ENCODE measurements at regions not wholly inside any gene's neighbourhood (a gene's known extent, or its start where the extent isn't known, plus 50 kb on each side); places are given as distances from the start of the nearest gene placed in this dataset.
A peak's percentile ranks its signal among the peaks of the same experiment; 100 is the strongest.

GRCh38 chr13:111923991-111924677, 142.8 kb upstream of the SOX1 start:
- Histone ChIP-seq H3K9me3 (replicated peaks) (no peaks in the 10 kb centered on the region; the same call in none of the 2 replicates), H3K27me3 (replicated peaks) (peaks cover 91% of the 10 kb centered on the region), H3K36me3 (no peaks in the 10 kb centered on the region), H3K27ac (no peak overlapping the region), H3K4me3 (no peak overlapping the region), H3K4me1 (replicated peaks) (no peaks in the 10 kb centered on the region)
- DNase-seq (ENCODE audit: low read depth in 1 of 2, low spot score in 2 of 2), result peak in 1 of 2 experiments; percentile 27

- Histone ChIP-seq H3K27ac (no peak overlapping the region), H3K4me1 (replicated peaks) (no peaks in the 10 kb centered on the region), H3K4me3 (no peak overlapping the region), H3K36me3 (no peaks in the 10 kb centered on the region), H3K27me3 (replicated peaks) (peaks cover 87% of the 10 kb centered on the region), H3K9me3 (replicated peaks) (no peaks in the 10 kb centered on the region; the same call in none of the 2 replicates)
- no peak for DNase-seq (ENCODE audit: low read depth in 1 of 2, low spot score in 2 of 2)
Observed at GRCh38 chr13:111924678-111925075, 142.3 kb upstream of the SOX1 start.

- no peaks in the 10 kb centered on the region; the same call in none of the 2 replicates for H3K9me3 ChIP-seq (replicated peaks)
- peaks cover 80% of the 10 kb centered on the region for H3K27me3 ChIP-seq (replicated peaks)
- DNase-seq (ENCODE audit: low read depth in 1 of 2, low spot score in 2 of 2), result no peak
- no peak overlapping the region for H3K27ac ChIP-seq
- H3K36me3 ChIP-seq, result no peaks in the 10 kb centered on the region
- no peaks in the 10 kb centered on the region for H3K4me1 ChIP-seq (replicated peaks)
- H3K4me3 ChIP-seq, result no peak overlapping the region
Observed at GRCh38 chr13:111925146-111925875, 141.6 kb upstream of the SOX1 start.

- H3K4me3 ChIP-seq, result no peak overlapping the region
- no peaks in the 10 kb centered on the region; the same call in none of the 2 replicates for H3K9me3 ChIP-seq (replicated peaks)
- H3K36me3 ChIP-seq, result no peaks in the 10 kb centered on the region
- no peak overlapping the region for H3K27ac ChIP-seq
- no peaks in the 10 kb centered on the region for H3K4me1 ChIP-seq (replicated peaks)
- peaks cover 67% of the 10 kb centered on the region for H3K27me3 ChIP-seq (replicated peaks)
- DNase-seq (ENCODE audit: low read depth in 1 of 2, low spot score in 2 of 2), result no peak
Observed at GRCh38 chr13:111926501-111927180, 140.3 kb upstream of the SOX1 start.

GRCh38 chr13:111927181-111927540, 139.8 kb upstream of the SOX1 start:
- Histone ChIP-seq H3K27me3 (replicated peaks) (peaks cover 62% of the 10 kb centered on the region), H3K36me3 (no peaks in the 10 kb centered on the region), H3K27ac (no peak overlapping the region), H3K4me3 (no peak overlapping the region), H3K4me1 (replicated peaks) (no peaks in the 10 kb centered on the region), H3K9me3 (replicated peaks) (no peaks in the 10 kb centered on the region; the same call in none of the 2 replicates)
- no peak for DNase-seq (ENCODE audit: low read depth in 1 of 2, low spot score in 2 of 2)

GRCh38 chr13:111929036-111929616, 137.8 kb upstream of the SOX1 start:
- H3K9me3 ChIP-seq (replicated peaks), result no peaks in the 10 kb centered on the region; the same call in none of the 2 replicates
- H3K36me3 ChIP-seq, result no peaks in the 10 kb centered on the region
- peaks cover 50% of the 10 kb centered on the region for H3K27me3 ChIP-seq (replicated peaks)
- no peak for DNase-seq (ENCODE audit: low read depth in 1 of 2, low spot score in 2 of 2)
- H3K4me1 ChIP-seq (replicated peaks), result no peaks in the 10 kb centered on the region
- H3K27ac ChIP-seq, result no peak overlapping the region
- H3K4me3 ChIP-seq, result no peak overlapping the region

GRCh38 chr13:111936267-111936925, 130.6 kb upstream of the SOX1 start:
- peaks cover 3% of the 10 kb centered on the region; the same call in 1 of the 2 replicates for H3K36me3 ChIP-seq

GRCh38 chr13:111937777-111938311, 129.1 kb upstream of the SOX1 start:
- Histone ChIP-seq H3K27me3 (replicated peaks) (peaks cover 53% of the 10 kb centered on the region), H3K36me3 (peaks cover 3% of the 10 kb centered on the region; the same call in 1 of the 2 replicates), H3K4me1 (replicated peaks) (no peaks in the 10 kb centered on the region), H3K4me3 (no peak overlapping the region), H3K27ac (no peak overlapping the region), H3K9me3 (replicated peaks) (peaks cover 6% of the 10 kb centered on the region; the same call in 1 of the 2 replicates)
- DNase-seq (ENCODE audit: low read depth in 1 of 2, low spot score in 2 of 2), result no peak

More at GRCh38 chr13:111936267-111936925, 130.6 kb upstream of the SOX1 start:
- H3K27ac ChIP-seq, result no peak overlapping the region
- no peak overlapping the region for H3K4me3 ChIP-seq
- peaks cover 52% of the 10 kb centered on the region for H3K27me3 ChIP-seq (replicated peaks)
- no peaks in the 10 kb centered on the region for H3K4me1 ChIP-seq (replicated peaks)
- peaks cover 6% of the 10 kb centered on the region; the same call in 1 of the 2 replicates for H3K9me3 ChIP-seq (replicated peaks)
- no peak for DNase-seq (ENCODE audit: low read depth in 1 of 2, low spot score in 2 of 2)

- H3K36me3 ChIP-seq, result peaks cover 3% of the 10 kb centered on the region; the same call in 1 of the 2 replicates
- H3K4me1 ChIP-seq (replicated peaks), result no peaks in the 10 kb centered on the region
- H3K9me3 ChIP-seq (replicated peaks), result peaks cover 6% of the 10 kb centered on the region; the same call in 1 of the 2 replicates
- DNase-seq (ENCODE audit: low read depth in 1 of 2, low spot score in 2 of 2), result peak in 1 of 2 experiments; percentile 39
- no peak overlapping the region for H3K4me3 ChIP-seq
- peaks cover 54% of the 10 kb centered on the region for H3K27me3 ChIP-seq (replicated peaks)
- H3K27ac ChIP-seq, result no peak overlapping the region
Observed at GRCh38 chr13:111938741-111939665, 127.9 kb upstream of the SOX1 start.

GRCh38 chr13:111939666-111940278, 127.2 kb upstream of the SOX1 start:
- H3K27ac ChIP-seq, result no peak overlapping the region
- DNase-seq (ENCODE audit: low read depth in 1 of 2, low spot score in 2 of 2), result no peak
- no peak overlapping the region for H3K4me3 ChIP-seq
- H3K27me3 ChIP-seq (replicated peaks), result peaks cover 58% of the 10 kb centered on the region
- H3K9me3 ChIP-seq (replicated peaks), result peaks cover 6% of the 10 kb centered on the region; the same call in 1 of the 2 replicates
- H3K36me3 ChIP-seq, result peaks cover 3% of the 10 kb centered on the region; the same call in 1 of the 2 replicates
- H3K4me1 ChIP-seq (replicated peaks), result no peaks in the 10 kb centered on the region

GRCh38 chr13:111940892-111941291, 126.1 kb upstream of the SOX1 start:
- Histone ChIP-seq H3K4me1 (replicated peaks) (no peaks in the 10 kb centered on the region), H3K36me3 (peaks cover 3% of the 10 kb centered on the region; the same call in 1 of the 2 replicates), H3K27me3 (replicated peaks) (peaks cover 58% of the 10 kb centered on the region), H3K4me3 (no peak overlapping the region), H3K27ac (no peak overlapping the region), H3K9me3 (replicated peaks) (peaks cover 6% of the 10 kb centered on the region; the same call in 1 of the 2 replicates)
- DNase-seq (ENCODE audit: low read depth in 1 of 2, low spot score in 2 of 2), result no peak

Measured in SJSA1 (cell line).